Karpas-422 (cell line): ENCODE measurements at regions not wholly inside any gene's neighbourhood (a gene's known extent, or its start where the extent isn't known, plus 50 kb on each side); places are given as distances from the start of the nearest gene placed in this dataset.

Experiments
- DNase-seq: peaks from one replicate; pipeline ENCODE4 v3.0.0-alpha.2; 2015
- H2AFZ ChIP-seq: fragments of 200-600 bp; sonication (generic); 2 replicates; pipeline ENCODE4 v1.6.1; 2014; ENCODE audit warnings: antibody characterized with exemption, low read length, mixed read lengths
- H3K27ac ChIP-seq: fragments of 200-600 bp; sonication (generic); 2 replicates; pipeline ENCODE4 v1.5.1; 2014; ENCODE audit warnings: mild to moderate bottlenecking, low read length, moderate library complexity
- H3K27me3 ChIP-seq: fragments of 200-600 bp; sonication (generic); 2 replicates; pipeline ENCODE4 v1.6.1; 2014; ENCODE audit warnings: low read length, mixed read lengths
- H3K36me3 ChIP-seq: fragments of 200-600 bp; sonication (generic); 2 replicates; pipeline ENCODE4 v1.6.1; 2014; ENCODE audit warnings: low read length, mixed read lengths; ENCODE audit not compliant: insufficient read depth
- H3K4me1 ChIP-seq: fragments of 200-600 bp; sonication (generic); 2 replicates; pipeline ENCODE4 v1.6.1; 2014; ENCODE audit warnings: mild to moderate bottlenecking, low read length, mixed read lengths
- H3K4me2 ChIP-seq: fragments of 200-600 bp; sonication (generic); 2 replicates; pipeline ENCODE4 v1.6.1; 2014; ENCODE audit warnings: low read length, low read depth, mild to moderate bottlenecking; ENCODE audit not compliant: poor library complexity, severe bottlenecking
- H3K4me3 ChIP-seq: fragments of 200-600 bp; sonication (generic); 2 replicates; pipeline ENCODE4 v1.5.1; 2014; ENCODE audit warnings: mild to moderate bottlenecking, antibody characterized with exemption, low read length, mixed read lengths
- H3K79me2 ChIP-seq: fragments of 200-600 bp; sonication (generic); 2 replicates; pipeline ENCODE4 v1.6.1; 2014; ENCODE audit warnings: mild to moderate bottlenecking, low read length, mixed read lengths
- H3K9ac ChIP-seq: fragments of 200-600 bp; sonication (generic); 2 replicates; pipeline ENCODE4 v1.6.0; 2014; ENCODE audit warnings: low read length
- H3K9me2 ChIP-seq: fragments of 200-600 bp; sonication (generic), shearing (Covaris generic); replicated peaks from 2 replicates; pipeline ENCODE4 v1.6.0; 2014; ENCODE audit warnings: mild to moderate bottlenecking, low read length, moderate library complexity; ENCODE audit not compliant: insufficient read depth
- H3K9me3 ChIP-seq: fragments of 300-700, 200-600 bp; sonication (generic); 2 replicates; pipeline ENCODE4 v1.6.1; 2014; ENCODE audit warnings: low read length, mixed read lengths
- H4K20me1 ChIP-seq: fragments of 200-600 bp; sonication (generic); 2 replicates; pipeline ENCODE4 v1.6.1; 2014; ENCODE audit warnings: mild to moderate bottlenecking, antibody characterized with exemption, low read length, low read depth; ENCODE audit not compliant: insufficient read depth

- Histone ChIP-seq H3K9ac (no peak overlapping the region), H3K4me2 (no peak overlapping the region), H3K36me3 (no peaks in the 10 kb centered on the region), H3K27me3 (no peaks in the 10 kb centered on the region), H2AFZ (no peak overlapping the region), H3K79me2 (no peaks in the 10 kb centered on the region), H3K9me3 (peaks cover 10% of the 10 kb centered on the region), H3K27ac (no peak overlapping the region), H3K4me1 (no peaks in the 10 kb centered on the region), H3K9me2 (no peaks in the 10 kb centered on the region), H4K20me1 (no peaks in the 10 kb centered on the region), H3K4me3 (no peak overlapping the region)
- DNase-seq = no peak
Observed at GRCh38 chr13:19071161-19071936, 110.3 kb downstream of the TUBA3C start.

DNA sequence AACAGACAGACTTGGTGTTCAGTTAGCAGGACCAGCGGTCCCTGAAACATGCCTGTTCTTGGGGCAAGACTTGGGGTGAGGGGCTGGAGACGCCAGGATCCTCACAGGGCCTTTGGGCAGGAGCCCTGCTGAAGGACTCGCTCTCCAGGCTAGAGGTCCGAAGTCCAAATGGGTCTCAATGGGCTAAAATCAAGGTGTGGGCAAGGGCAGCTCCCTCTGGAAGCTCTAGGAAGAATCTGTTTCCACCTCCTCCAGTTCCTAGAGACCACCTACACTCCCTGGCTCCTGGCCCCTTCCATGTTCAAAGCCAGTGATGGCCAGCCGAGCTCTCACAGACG lies 111.3 kb downstream of the TUBA3C start:
- no peak overlapping the region for H2AFZ ChIP-seq
- H3K79me2 ChIP-seq = no peaks in the 10 kb centered on the region
- no peak overlapping the region for H3K4me2 ChIP-seq
- no peaks in the 10 kb centered on the region for H3K36me3 ChIP-seq
- H3K27me3 ChIP-seq = no peaks in the 10 kb centered on the region
- H3K27ac ChIP-seq = no peak overlapping the region
- no peak overlapping the region for H3K4me3 ChIP-seq
- no peak overlapping the region for H3K9ac ChIP-seq
- no peaks in the 10 kb centered on the region for H3K9me2 ChIP-seq
- no peaks in the 10 kb centered on the region for H4K20me1 ChIP-seq
- no peak for DNase-seq
- no peaks in the 10 kb centered on the region for H3K4me1 ChIP-seq
- peaks cover 10% of the 10 kb centered on the region for H3K9me3 ChIP-seq

DNA sequence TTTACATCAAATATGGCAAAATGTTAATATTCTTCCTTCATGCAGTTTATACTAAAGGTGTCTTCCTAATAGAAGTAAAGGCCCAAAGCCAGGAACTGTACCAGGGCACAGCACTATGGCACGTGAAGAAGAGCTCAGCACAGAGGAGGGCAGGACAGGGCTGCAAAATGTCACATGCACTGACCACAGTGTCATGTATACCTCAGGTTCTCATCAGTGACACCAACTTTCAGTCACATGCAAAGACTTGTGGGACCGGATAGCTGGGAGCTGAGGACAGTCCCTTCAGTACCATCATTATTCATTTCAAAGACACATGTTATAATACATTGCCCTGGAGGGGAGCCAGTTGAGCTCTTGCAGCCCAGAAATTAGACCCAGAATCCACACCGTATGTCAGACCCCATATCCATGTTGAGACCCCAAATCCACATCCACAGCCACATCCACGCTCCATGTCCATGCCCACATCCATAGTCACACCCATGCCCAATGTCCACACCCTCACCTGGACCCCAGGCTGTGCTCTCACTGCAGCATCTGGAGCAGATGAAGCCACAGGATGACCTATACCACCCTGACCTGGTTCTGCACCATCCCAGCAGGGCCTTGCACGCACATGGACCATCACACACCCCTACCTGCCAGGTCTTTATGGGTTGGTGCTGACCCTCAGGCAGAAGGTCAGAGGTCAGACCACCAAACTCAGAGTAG lies 111.8 kb downstream of the TUBA3C start:
- H3K4me1 ChIP-seq = no peaks in the 10 kb centered on the region
- H3K36me3 ChIP-seq = no peaks in the 10 kb centered on the region
- H3K4me3 ChIP-seq = no peak overlapping the region
- no peaks in the 10 kb centered on the region for H3K9me2 ChIP-seq
- no peaks in the 10 kb centered on the region for H4K20me1 ChIP-seq
- no peaks in the 10 kb centered on the region for H3K79me2 ChIP-seq
- no peaks in the 10 kb centered on the region for H3K27me3 ChIP-seq
- no peak for DNase-seq
- H3K27ac ChIP-seq = no peak overlapping the region
- H3K9ac ChIP-seq = no peak overlapping the region
- H2AFZ ChIP-seq = no peak overlapping the region
- peaks cover 10% of the 10 kb centered on the region for H3K9me3 ChIP-seq
- no peak overlapping the region for H3K4me2 ChIP-seq

GRCh38 chr13:19068691-19069090 lies 112.9 kb downstream of the TUBA3C start:
- Histone ChIP-seq H3K4me3 (no peak overlapping the region), H3K27ac (no peak overlapping the region), H3K4me1 (no peaks in the 10 kb centered on the region), H3K27me3 (no peaks in the 10 kb centered on the region), H3K36me3 (no peaks in the 10 kb centered on the region), H4K20me1 (no peaks in the 10 kb centered on the region), H3K4me2 (no peak overlapping the region), H3K9me3 (peaks cover 14% of the 10 kb centered on the region), H3K79me2 (no peaks in the 10 kb centered on the region), H3K9me2 (no peaks in the 10 kb centered on the region), H2AFZ (no peak overlapping the region), H3K9ac (no peak overlapping the region)
- no peak for DNase-seq

- Histone ChIP-seq H3K9ac (no peak overlapping the region), H3K4me2 (no peak overlapping the region), H3K27me3 (no peaks in the 10 kb centered on the region), H3K9me3 (peaks cover 21% of the 10 kb centered on the region), H3K9me2 (no peaks in the 10 kb centered on the region), H3K79me2 (no peaks in the 10 kb centered on the region), H4K20me1 (no peaks in the 10 kb centered on the region), H3K4me1 (no peaks in the 10 kb centered on the region), H3K36me3 (no peaks in the 10 kb centered on the region), H2AFZ (no peak overlapping the region), H3K4me3 (no peak overlapping the region), H3K27ac (no peak overlapping the region)
- no peak for DNase-seq
Observed at GRCh38 chr13:19067767-19068166, 113.9 kb downstream of the TUBA3C start.

DNA sequence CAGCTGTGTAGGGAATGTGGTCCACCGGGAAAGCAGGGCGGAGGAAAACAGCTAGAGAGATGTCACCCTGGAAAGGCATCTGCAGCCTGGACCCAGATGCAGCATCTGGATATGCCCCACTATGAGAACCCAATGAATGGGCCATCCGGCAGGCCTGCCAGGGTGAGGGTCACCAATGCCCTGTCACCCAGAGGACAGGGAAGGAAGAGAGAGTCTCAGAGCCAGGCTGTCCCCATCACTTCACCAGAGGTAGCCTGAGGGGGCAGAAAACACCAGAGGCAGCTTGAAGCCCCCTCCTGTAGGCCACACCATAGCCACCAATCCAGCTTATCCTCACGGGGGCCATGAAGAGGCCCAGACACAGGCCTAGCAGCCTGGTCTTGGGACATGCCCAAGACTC lies 118.8 kb downstream of the TUBA3C start:
- no peaks in the 10 kb centered on the region for H4K20me1 ChIP-seq
- H3K79me2 ChIP-seq = no peaks in the 10 kb centered on the region
- no peak overlapping the region for H3K4me3 ChIP-seq
- H3K27me3 ChIP-seq = no peaks in the 10 kb centered on the region
- peaks cover 39% of the 10 kb centered on the region for H3K9me3 ChIP-seq
- no peak overlapping the region for H3K4me2 ChIP-seq
- no peaks in the 10 kb centered on the region for H3K4me1 ChIP-seq
- no peak overlapping the region for H3K9ac ChIP-seq
- no peaks in the 10 kb centered on the region for H3K9me2 ChIP-seq
- H3K36me3 ChIP-seq = no peaks in the 10 kb centered on the region
- DNase-seq = no peak
- no peak overlapping the region for H2AFZ ChIP-seq
- no peak overlapping the region for H3K27ac ChIP-seq

DNA sequence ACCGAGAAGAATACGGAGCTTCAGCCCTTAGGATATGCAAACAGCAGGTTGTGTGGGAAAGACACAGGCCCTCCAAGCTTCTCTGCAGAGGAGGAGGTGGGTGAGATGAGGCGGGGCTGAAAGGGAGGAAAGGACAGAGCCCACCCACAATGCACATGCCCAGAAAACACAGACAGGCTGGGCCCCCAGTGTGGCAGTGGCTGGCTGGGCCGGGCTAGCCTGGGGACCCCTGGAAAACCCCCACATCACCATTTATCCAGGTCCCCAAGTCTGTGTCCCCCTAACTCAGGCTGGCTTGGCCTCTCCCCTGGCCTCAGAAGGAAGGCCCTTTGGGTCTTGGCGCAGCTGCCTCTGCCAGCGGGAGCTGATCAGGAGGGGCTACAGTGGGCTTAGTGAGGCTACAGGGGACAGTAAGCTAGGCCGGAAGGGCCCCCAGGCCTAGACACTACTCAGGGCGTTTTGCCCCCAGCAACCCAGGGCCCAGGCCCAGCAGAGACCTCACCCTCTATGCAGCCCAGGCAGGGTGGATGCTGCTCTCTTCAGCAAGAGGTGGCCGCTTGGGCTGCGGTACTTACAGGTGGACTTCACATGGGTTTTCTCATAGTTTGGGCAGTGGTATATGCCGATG lies 119.5 kb downstream of the TUBA3C start:
- no peaks in the 10 kb centered on the region for H4K20me1 ChIP-seq
- no peaks in the 10 kb centered on the region for H3K27me3 ChIP-seq
- H3K4me1 ChIP-seq = no peaks in the 10 kb centered on the region
- no peak overlapping the region for H3K4me3 ChIP-seq
- H3K4me2 ChIP-seq = no peak overlapping the region
- no peak for DNase-seq
- no peak overlapping the region for H3K27ac ChIP-seq
- H3K36me3 ChIP-seq = no peaks in the 10 kb centered on the region
- no peaks in the 10 kb centered on the region for H3K79me2 ChIP-seq
- H3K9me2 ChIP-seq = no peaks in the 10 kb centered on the region
- no peak overlapping the region for H3K9ac ChIP-seq
- peaks cover 43% of the 10 kb centered on the region for H3K9me3 ChIP-seq
- H2AFZ ChIP-seq = no peak overlapping the region

- Histone ChIP-seq H3K27ac (no peak overlapping the region), H4K20me1 (no peaks in the 10 kb centered on the region), H3K9me3 (peaks cover 43% of the 10 kb centered on the region), H3K4me3 (no peak overlapping the region), H3K4me1 (no peaks in the 10 kb centered on the region), H2AFZ (no peak overlapping the region), H3K9ac (no peak overlapping the region), H3K9me2 (no peaks in the 10 kb centered on the region), H3K27me3 (no peaks in the 10 kb centered on the region), H3K36me3 (no peaks in the 10 kb centered on the region), H3K79me2 (no peaks in the 10 kb centered on the region), H3K4me2 (no peak overlapping the region)
- no peak for DNase-seq
Observed at GRCh38 chr13:19061278-19061677, 120.3 kb downstream of the TUBA3C start.
